Ovary (tissue), 3 donors: ENCODE measurements at regions not wholly inside any gene's neighbourhood (a gene's known extent, or its start where the extent isn't known, plus 50 kb on each side); places are given as distances from the start of the nearest gene placed in this dataset.

Experiments used
- CTCF ChIP-seq, 3 donors: fragments of 450-650 bp in 2 of 3; fragments of 200-600 bp in 1 of 3; IDR thresholded peaks; one replicate each; pipeline versions ENCODE4 v1.5.1 to v1.8.0; 2016 to 2022; ENCODE audit warnings: antibody characterized with exemption in 3 of 3, mild to moderate bottlenecking in 1 of 3
- EP300 ChIP-seq: sonication (generic); formaldehyde crosslinking; IDR thresholded peaks from one replicate; pipeline ENCODE4 v1.6.1; 2017; ENCODE audit warnings: antibody characterized with exemption
- POLR2A ChIP-seq: fragments of 450-650 bp; IDR thresholded peaks from one replicate; pipeline ENCODE4 v1.6.1; 2017; ENCODE audit warnings: antibody characterized with exemption, mild to moderate bottlenecking, moderate library complexity
- donor health status: DM: no; HTN: no; CAD: no.

- no peak for TF ChIP-seq CTCF (IDR thresholded peaks at IDR 0.05)
- no peak for TF ChIP-seq EP300
- TF ChIP-seq POLR2A: no peak
These were observed 77.4 kb upstream of the NRBF2 start for GRCh38 chr10:63055705-63056104.
